ENCODE measurements at regions not wholly inside any gene's neighbourhood (a gene's known extent, or its start where the extent isn't known, plus 50 kb on each side); places are given as distances from the start of the nearest gene placed in this dataset.

DNA sequence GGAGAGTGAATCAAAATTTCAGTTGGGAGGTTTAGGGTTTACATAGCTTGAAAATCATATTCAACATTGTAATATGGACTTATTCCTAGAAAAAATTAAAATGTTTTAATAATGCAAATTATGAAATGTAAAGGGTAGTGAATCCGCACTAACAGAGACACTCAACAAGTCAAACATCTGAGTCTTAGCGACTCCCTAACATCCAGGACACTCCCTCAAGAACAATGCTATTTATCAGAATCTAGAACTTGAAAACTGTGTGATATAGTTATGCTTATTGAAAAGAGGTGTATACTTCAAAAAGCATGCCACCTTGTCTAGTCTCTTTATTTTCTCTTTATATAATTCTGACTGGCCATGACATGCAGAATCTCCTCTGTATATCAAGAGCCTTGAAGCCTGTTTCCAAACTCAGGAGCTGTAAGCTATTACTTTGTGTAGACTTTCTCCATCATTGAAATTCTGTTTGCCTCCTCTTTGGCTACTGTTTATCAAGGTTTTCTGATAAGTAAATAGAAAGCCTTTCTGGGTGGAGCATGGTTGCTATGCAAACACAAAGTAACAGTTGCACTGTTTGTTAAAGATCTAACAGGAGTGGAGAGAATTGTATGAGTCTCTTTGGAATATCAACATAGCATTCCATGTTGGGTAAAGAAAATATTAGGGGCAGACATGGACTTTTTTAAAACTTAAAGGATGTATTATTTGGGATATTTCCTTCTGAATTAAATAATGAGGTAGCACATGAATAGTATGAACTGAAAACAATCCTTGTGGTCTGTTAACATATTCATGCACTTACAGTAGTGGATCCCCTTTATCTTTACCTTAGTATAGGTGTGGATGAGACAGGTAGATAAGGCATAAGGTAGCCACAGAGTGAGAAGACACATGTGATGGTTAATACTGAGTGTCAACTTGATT, 56.4 kb upstream of the MBNL2 start:
- no peak overlapping the region for H2AFZ ChIP-seq (ENCODE audit: low read length)
- no peaks in the 10 kb centered on the region for H4K20me1 ChIP-seq (replicated peaks in 1 of 2; ENCODE audit: control insufficient read depth in 1 of 2, insufficient read depth in 2 of 2, low read length in 2 of 2)
- no peak overlapping the region for H2BK120ac ChIP-seq (replicated peaks; ENCODE audit: low read depth, low read length)
- no peaks in the 10 kb centered on the region for H3K27me3 ChIP-seq (replicated peaks in 1 of 4; ENCODE audit: control insufficient read depth in 3 of 4, extremely low read depth in 1 of 4, insufficient read depth in 3 of 4, low read length in 3 of 4)
- H2BK12ac ChIP-seq (ENCODE audit: low read depth, low read length) = no peak overlapping the region
- H3K4me1 ChIP-seq (replicated peaks in 1 of 4; ENCODE audit: control insufficient read depth in 3 of 4, insufficient read depth in 4 of 4, low read length in 3 of 4) = no peaks in the 10 kb centered on the region
- 98% methylated on average over 2 of the region's 2 CpGs; no CpG with 5 or more reads in 1 of the 2 experiments for WGBS, 2 experiments (ENCODE audit: extremely low coverage in 1 of 2, insufficient coverage in 1 of 2, insufficient read length in 1 of 2, insufficient replicate concordance in 2 of 2, low coverage in 1 of 2, low lambda C conversion rate in 2 of 2, missing lambda C conversion rate in 1 of 2)
- FAIRE-seq (no peak), DNase-seq (ENCODE audit: low read depth in 1 of 2, low spot score in 2 of 2) (no peak)
- no peaks in the 10 kb centered on the region for H3K79me1 ChIP-seq (ENCODE audit: low read depth, low read length)
- ChIA-PET POLR2A (ENCODE audit: partially characterized antibody) (no interaction called here), CTCF (ENCODE audit: partially characterized antibody) (interaction anchor here (1.1 to 1.3 kb wide), 2 partner anchors 24 to 55 kb away, joined by 3 read pairs; no protein-coding TSS in a partner anchor)
- no peak overlapping the region for H3K56ac ChIP-seq (replicated peaks; ENCODE audit: insufficient read length, low read depth, low read length)
- H3K18ac ChIP-seq (ENCODE audit: extremely low read depth, low read length) = no peak overlapping the region
- no peaks in the 10 kb centered on the region for H3K23me2 ChIP-seq (ENCODE audit: low read depth, low read length)
- no peaks in the 10 kb centered on the region for H3K36me3 ChIP-seq (ENCODE audit: control insufficient read depth in 2 of 4, insufficient read depth in 4 of 4, low read length in 3 of 4)
- no peak overlapping the region for H3K14ac ChIP-seq (ENCODE audit: insufficient read length)
- H3K27ac ChIP-seq (ENCODE audit: low read depth, low read length) = no peak overlapping the region
- H4K5ac ChIP-seq (ENCODE audit: insufficient read length, low read depth, low read length) = no peak overlapping the region
- no peak overlapping the region for H3K9ac ChIP-seq (replicated peaks in 1 of 4; ENCODE audit: extremely low read depth in 1 of 4, low read depth in 3 of 4, low read length in 3 of 4)
- no peak overlapping the region for H4K8ac ChIP-seq (ENCODE audit: extremely low read depth, insufficient read depth, low read length)
- H2BK15ac ChIP-seq (ENCODE audit: low read length) = no peak overlapping the region
- H3K79me2 ChIP-seq (ENCODE audit: control insufficient read depth in 1 of 2, insufficient read depth in 2 of 2, low read length in 2 of 2) = no peaks in the 10 kb centered on the region
- no peak overlapping the region for H3K4me2 ChIP-seq (ENCODE audit: insufficient read depth in 1 of 2, low read depth in 2 of 2, low read length in 2 of 2)
- no peak overlapping the region for H4K91ac ChIP-seq (replicated peaks; ENCODE audit: insufficient read length, low read length)
- H3K4me3 ChIP-seq (ENCODE audit: extremely low read depth in 1 of 4, insufficient read depth in 2 of 4, low read depth in 3 of 4, low read length in 4 of 4) = no peak overlapping the region
- no peak overlapping the region for H3K23ac ChIP-seq (ENCODE audit: insufficient read length)
- no peak overlapping the region for H3K4ac ChIP-seq (replicated peaks; ENCODE audit: insufficient read length, low read depth, low read length)
- H2BK20ac ChIP-seq (ENCODE audit: low read length) = no peak overlapping the region
- TF ChIP-seq SIX5 (IDR thresholded peaks at IDR 0.05; ENCODE audit: low read depth, low read length) (no peak), CREB1 (IDR thresholded peaks at IDR 0.05) (no peak), BCL11A (IDR thresholded peaks at IDR 0.05; ENCODE audit: low read depth in 2 of 2, low read length in 2 of 2) (no peak), TAF7 (optimal IDR thresholded peaks at IDR 0.05; ENCODE audit: borderline replicate concordance, low read depth, low read length) (no peak), JUN (IDR thresholded peaks at IDR 0.05; ENCODE audit: low read depth, low read length) (no peak)
- H2AK5ac ChIP-seq (ENCODE audit: low read depth, low read length) = no peak overlapping the region
- no peak overlapping the region for H2BK5ac ChIP-seq (ENCODE audit: low read depth, low read length)
- H3K9me3 ChIP-seq (ENCODE audit: insufficient read depth in 2 of 2, low read depth in 1 of 2, low read length in 1 of 2) = no peaks in the 10 kb centered on the region
